Naive thymus-derived CD4-positive, alpha-beta T cell (primary cell): ENCODE measurements at regions not wholly inside any gene's neighbourhood (a gene's known extent, or its start where the extent isn't known, plus 50 kb on each side); places are given as distances from the start of the nearest gene placed in this dataset.
A peak's percentile ranks its signal among the peaks of the same experiment; 100 is the strongest.

Source experiments
- ATAC-seq: fragments of 150-1000 bp; cut with Tn5 transposase; 2 replicates; pipeline ENCODE4 v1.10.0; 2021; ENCODE audit warnings: mild to moderate bottlenecking, moderate library complexity
- CTCF ChIA-PET: fragments of 350-600 bp; sonication (Branson Sonifier 250); formaldehyde crosslinking; loops from one replicate; lab custom pipeline; 2021; ENCODE audit warnings: antibody characterized with exemption; lab: Charles Lee
- POLR2A ChIA-PET: fragments of 350-600 bp; sonication (Branson Sonifier 250); formaldehyde crosslinking; loops from one replicate; lab custom pipeline; 2021; ENCODE audit warnings: antibody characterized with exemption, inconsistent platforms; lab: Charles Lee
- DNase-seq, 9 donors: peaks; one replicate each; pipeline versions ENCODE4 v3.0.0 to v3.0.0-alpha.2; 2020 to 2022; ENCODE audit warnings: mixed read lengths in 1 of 9
- H3K27ac ChIP-seq: one replicate; pipeline ENCODE4 v1.7.0; 2013; ENCODE audit warnings: mild to moderate bottlenecking, low read depth, low read length, moderate library complexity
- H3K27me3 ChIP-seq, 2 donors: one replicate each; pipeline ENCODE4 v1.7.0; 2013; ENCODE audit warnings: low read length in 2 of 2, mild to moderate bottlenecking in 2 of 2, moderate library complexity in 2 of 2; ENCODE audit not compliant: control insufficient read depth in 2 of 2, insufficient read depth in 2 of 2
- H3K36me3 ChIP-seq, 3 experiments: 1 replicate in 2 of 3; 2 replicates in 1 of 3; pipeline ENCODE4 v1.7.0; 2013; ENCODE audit warnings: low read length in 3 of 3, mild to moderate bottlenecking in 3 of 3, moderate library complexity in 1 of 3; ENCODE audit not compliant: insufficient read depth in 3 of 3, control insufficient read depth in 2 of 3
- H3K4me1 ChIP-seq, 2 donors: one replicate each; pipeline ENCODE4 v1.7.0; 2013; ENCODE audit warnings: low read length in 2 of 2, mild to moderate bottlenecking in 2 of 2, moderate library complexity in 1 of 2; ENCODE audit not compliant: control insufficient read depth in 2 of 2, insufficient read depth in 2 of 2
- H3K4me3 ChIP-seq: 2 replicates; pipeline ENCODE4 v1.7.0; 2013; ENCODE audit warnings: mild to moderate bottlenecking, low read length
- H3K9me3 ChIP-seq, 3 experiments: 1 replicate in 2 of 3; 2 replicates in 1 of 3; pipeline ENCODE4 v1.7.0; 2013; ENCODE audit warnings: low read length in 3 of 3; ENCODE audit not compliant: control insufficient read depth in 2 of 3
- H3K27ac Mint-ChIP-seq, 9 donors: one replicate each; pipeline ENCODE4 v1.8.0; 2020 to 2022; ENCODE audit warnings: mixed read lengths in 9 of 9, mild to moderate bottlenecking in 8 of 9, moderate library complexity in 5 of 9, inconsistent platforms in 2 of 9
- H3K27me3 Mint-ChIP-seq, 5 donors: one replicate each; pipeline ENCODE4 v1.8.0; 2021 to 2022; ENCODE audit warnings: mixed read lengths in 5 of 5, mild to moderate bottlenecking in 1 of 5
- H3K36me3 Mint-ChIP-seq, 5 donors: one replicate each; pipeline ENCODE4 v1.8.0; 2020 to 2022; ENCODE audit warnings: mixed read lengths in 5 of 5, mild to moderate bottlenecking in 3 of 5, inconsistent platforms in 1 of 5
- H3K4me1 Mint-ChIP-seq, 7 donors: one replicate each; pipeline ENCODE4 v1.8.0; 2020 to 2022; ENCODE audit warnings: mixed read lengths in 7 of 7, mild to moderate bottlenecking in 3 of 7, inconsistent platforms in 1 of 7
- H3K4me3 Mint-ChIP-seq, 10 donors: one replicate each; pipeline ENCODE4 v1.8.0; 2020 to 2022; ENCODE audit warnings: mild to moderate bottlenecking in 10 of 10, mixed read lengths in 10 of 10, moderate library complexity in 6 of 10, inconsistent platforms in 2 of 10
- H3K9me3 Mint-ChIP-seq, 11 donors: one replicate each; pipeline ENCODE4 v1.8.0; 2020 to 2022; ENCODE audit warnings: mixed read lengths in 11 of 11, mild to moderate bottlenecking in 4 of 11, inconsistent platforms in 1 of 11, moderate library complexity in 1 of 11
- intact Hi-C, 2 donors: fragments of 100-400 bp; cut with micrococcal nuclease; formaldehyde crosslinking; loops; one replicate each; pipeline ENCODE4 v1.15.1; 2023

DNA sequence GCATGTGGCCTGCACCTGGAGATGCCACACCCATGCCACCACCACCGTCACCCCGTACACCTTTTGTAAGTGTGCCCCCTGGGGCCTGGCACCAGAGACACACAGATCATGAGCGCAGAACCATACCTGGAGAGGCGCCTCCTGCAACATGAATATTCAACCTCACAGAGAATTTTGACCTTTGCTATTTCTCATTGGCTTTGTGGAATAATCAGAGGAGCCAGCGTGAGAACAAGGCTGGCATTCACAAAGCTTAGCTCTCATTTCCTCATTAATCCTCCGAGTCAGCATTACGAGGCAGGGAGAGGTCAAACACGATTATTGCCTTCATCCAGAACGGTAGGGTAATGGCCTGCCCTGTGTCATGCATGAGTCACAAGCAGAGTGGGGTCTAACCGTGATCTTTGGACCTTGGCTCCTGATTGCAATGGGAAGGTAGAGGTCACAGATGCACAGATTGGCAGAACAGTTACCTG lies 73.0 kb upstream of the POMGNT2 start:
- Mint-ChIP-seq H3K4me3 (peak overlapping the region; percentile 13 to 82 (median 72)), H3K27ac (peak overlapping the region; percentile 82 to 97 (median 93)), H3K36me3 (peaks cover 6 to 48% (median 7%) of the 10 kb centered on the region in 5 donors), H3K4me1 (peaks cover 47 to 71% (median 66%) of the 10 kb centered on the region in 7 donors), H3K9me3 (peaks cover 5 to 25% (median 10%) of the 10 kb centered on the region in 11 donors), H3K27me3 (no peaks in the 10 kb centered on the region)
- Histone ChIP-seq H3K36me3 (no peaks in the 10 kb centered on the region), H3K4me3 (no peak overlapping the region), H3K4me1 (peaks cover 32 to 41% of the 10 kb centered on the region in 2 donors), H3K9me3 (peaks cover 0 to 6% (median 0%) of the 10 kb centered on the region in 3 experiments), H3K27ac (no peak overlapping the region), H3K27me3 (no peaks in the 10 kb centered on the region)
- CTCF ChIA-PET = interaction anchor here (0.6 to 2.5 kb wide), 3 partner anchors 14 to 16 kb away, joined by 3 to 23 read pairs (median 3); no protein-coding TSS in a partner anchor
- intact Hi-C loops = no loop called here
- ATAC-seq (peak; percentile 69), DNase-seq (no peak)
- POLR2A ChIA-PET = interaction anchor here (1.0 to 5.8 kb wide), 6 partner anchors 14 to 68 kb away, joined by 3 to 62 read pairs (median 4); no protein-coding TSS in a partner anchor

DNA sequence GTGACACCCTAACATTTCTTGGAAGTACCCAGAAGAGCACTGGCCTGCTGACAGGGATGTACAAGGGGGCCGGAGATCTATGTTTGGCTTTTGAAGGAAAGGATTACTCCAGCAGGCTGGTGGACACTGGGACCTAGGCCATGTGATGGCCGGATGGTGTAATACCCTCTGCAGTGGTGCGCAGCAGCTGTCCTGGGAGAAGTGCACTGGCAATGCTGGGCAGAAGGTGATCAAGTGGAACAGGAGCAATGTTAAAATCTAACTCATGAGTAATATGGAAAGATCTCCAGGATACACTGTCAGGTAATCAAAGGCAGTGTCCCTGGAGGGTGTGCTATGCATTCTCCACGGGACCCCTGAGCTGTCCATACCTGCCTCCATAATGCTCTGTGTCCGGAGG lies 71.2 kb upstream of the POMGNT2 start:
- Mint-ChIP-seq H3K27me3 (no peaks in the 10 kb centered on the region), H3K36me3 (peaks cover 11 to 50% (median 16%) of the 10 kb centered on the region in 5 donors), H3K27ac (peak overlapping the region in 6 of 9 donors; percentile 28 to 96 (median 35)), H3K9me3 (peaks cover 10 to 36% (median 24%) of the 10 kb centered on the region in 11 donors), H3K4me3 (peak overlapping the region in 2 of 10 donors; percentile 27 to 45), H3K4me1 (peaks cover 38 to 54% (median 51%) of the 10 kb centered on the region in 7 donors)
- H3K4me1 ChIP-seq = peaks cover 32 to 34% of the 10 kb centered on the region in 2 donors
- ChIA-PET POLR2A (interaction anchor here (3.4 to 3.6 kb wide), 2 partner anchors 12 to 16 kb away, joined by 15 to 25 read pairs; no protein-coding TSS in a partner anchor), CTCF (interaction anchor here (2.7 kb wide), 1 partner anchor 15 kb away, joined by 16 read pairs; no protein-coding TSS in a partner anchor)
- intact Hi-C loops = no loop called here
- no peak for ATAC-seq
- DNase-seq = no peak
- H3K36me3 ChIP-seq = no peaks in the 10 kb centered on the region
- peaks cover 0 to 11% (median 0%) of the 10 kb centered on the region in 3 experiments for H3K9me3 ChIP-seq
- H3K27ac ChIP-seq = no peak overlapping the region
- H3K4me3 ChIP-seq = no peak overlapping the region
- no peaks in the 10 kb centered on the region for H3K27me3 ChIP-seq

- CTCF ChIA-PET = interaction anchor here (0.6 to 2.7 kb wide), 3 partner anchors 14 to 1112 kb away, joined by 3 to 16 read pairs (median 3); no protein-coding TSS in a partner anchor
- Histone ChIP-seq H3K4me3 (no peak overlapping the region), H3K4me1 (peaks cover 31% of the 10 kb centered on the region in 2 donors), H3K27ac (no peak overlapping the region), H3K36me3 (no peaks in the 10 kb centered on the region), H3K9me3 (peaks cover 0 to 11% (median 0%) of the 10 kb centered on the region in 3 experiments), H3K27me3 (no peaks in the 10 kb centered on the region)
- POLR2A ChIA-PET = interaction anchor here (1.1 to 3.6 kb wide), 4 partner anchors 8 to 16 kb away, joined by 5 to 25 read pairs (median 10); no protein-coding TSS in a partner anchor
- Mint-ChIP-seq H3K27me3 (no peaks in the 10 kb centered on the region), H3K27ac (peak overlapping the region; percentile 23 to 96 (median 67)), H3K9me3 (peaks cover 10 to 36% (median 24%) of the 10 kb centered on the region in 11 donors), H3K36me3 (peaks cover 11 to 50% (median 16%) of the 10 kb centered on the region in 5 donors), H3K4me3 (peak overlapping the region in 2 of 10 donors; percentile 27 to 60), H3K4me1 (peaks cover 38 to 52% (median 49%) of the 10 kb centered on the region in 7 donors)
- intact Hi-C loops = no loop called here
- no peak for ATAC-seq
- no peak for DNase-seq
Measured at GRCh38 chr3:43176666-43177065, 70.8 kb upstream of the POMGNT2 start.

GRCh38 chr3:43175541-43175940 lies 69.7 kb upstream of the POMGNT2 start:
- H3K9me3 ChIP-seq = peaks cover 0 to 11% (median 0%) of the 10 kb centered on the region in 3 experiments
- ChIA-PET CTCF (interaction anchor here (1.0 to 2.7 kb wide), 4 partner anchors 13 to 203 kb away, joined by 3 to 16 read pairs (median 3); no protein-coding TSS in a partner anchor), POLR2A (interaction anchor here (1.1 to 3.6 kb wide), 7 partner anchors 9 to 25 kb away, joined by 4 to 25 read pairs (median 5); no protein-coding TSS in a partner anchor)
- H3K36me3 Mint-ChIP-seq = peaks cover 11 to 41% (median 17%) of the 10 kb centered on the region in 5 donors
- H3K27me3 Mint-ChIP-seq = peaks cover 0 to 8% (median 0%) of the 10 kb centered on the region in 5 donors
- H3K27ac Mint-ChIP-seq = peak overlapping the region in 6 of 9 donors; percentile 10 to 88 (median 64)
- H3K4me1 ChIP-seq = peaks cover 20% of the 10 kb centered on the region in 2 donors
- no peaks in the 10 kb centered on the region for H3K36me3 ChIP-seq
- no peak overlapping the region for H3K27ac ChIP-seq
- ATAC-seq = no peak
- H3K4me1 Mint-ChIP-seq = peaks cover 28 to 41% (median 38%) of the 10 kb centered on the region in 7 donors
- H3K9me3 Mint-ChIP-seq = peaks cover 10 to 38% (median 24%) of the 10 kb centered on the region in 11 donors
- H3K4me3 Mint-ChIP-seq = no peak overlapping the region
- no peak for DNase-seq
- intact Hi-C loops = no loop called here
- no peak overlapping the region for H3K4me3 ChIP-seq
- no peaks in the 10 kb centered on the region for H3K27me3 ChIP-seq

DNA sequence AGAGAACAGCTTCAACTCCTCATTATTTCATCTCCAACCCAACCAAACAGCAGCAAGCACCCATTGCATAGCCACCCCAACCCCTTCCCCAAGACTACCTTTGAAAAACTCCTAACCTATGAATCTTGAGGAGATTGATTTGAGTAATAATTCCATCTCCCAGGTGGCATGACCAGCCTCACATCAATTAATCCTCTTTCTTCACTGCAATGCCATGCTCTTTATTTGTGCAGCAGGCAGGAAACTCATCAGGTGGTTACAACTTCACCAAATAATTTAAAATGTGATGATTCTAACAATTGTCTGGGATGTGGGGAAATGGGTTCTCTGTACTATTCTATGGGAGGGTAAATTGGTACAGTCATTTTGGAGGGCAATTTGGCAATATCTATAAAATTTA lies 68.1 kb upstream of the POMGNT2 start:
- Histone ChIP-seq H3K36me3 (no peaks in the 10 kb centered on the region), H3K27me3 (no peaks in the 10 kb centered on the region), H3K9me3 (peaks cover 0 to 11% (median 0%) of the 10 kb centered on the region in 3 experiments), H3K27ac (no peak overlapping the region), H3K4me1 (peaks cover 4 to 5% of the 10 kb centered on the region in 2 donors), H3K4me3 (no peak overlapping the region)
- ATAC-seq = no peak
- Mint-ChIP-seq H3K27me3 (peaks cover 0 to 18% (median 0%) of the 10 kb centered on the region in 5 donors), H3K36me3 (peaks cover 11 to 43% (median 17%) of the 10 kb centered on the region in 5 donors), H3K4me1 (peaks cover 18 to 29% (median 23%) of the 10 kb centered on the region in 7 donors), H3K4me3 (no peak overlapping the region), H3K9me3 (peaks cover 13 to 43% (median 24%) of the 10 kb centered on the region in 11 donors), H3K27ac (peak overlapping the region in 4 of 9 donors; percentile 25 to 86 (median 57))
- POLR2A ChIA-PET = interaction anchor here (0.7 to 3.4 kb wide), 3 partner anchors 9 to 177 kb away, joined by 3 to 15 read pairs (median 4); no protein-coding TSS in a partner anchor
- CTCF ChIA-PET = no interaction called here
- DNase-seq = no peak
- intact Hi-C loops = no loop called here

- H3K36me3 ChIP-seq = no peaks in the 10 kb centered on the region
- ChIA-PET CTCF (interaction anchor here (0.6 kb wide), 1 partner anchor 304 kb away, joined by 3 read pairs; no protein-coding TSS in a partner anchor), POLR2A (interaction anchor here (0.6 to 1.7 kb wide), 5 partner anchors 8 to 171 kb away, joined by 3 to 9 read pairs (median 4); no protein-coding TSS in a partner anchor)
- H3K36me3 Mint-ChIP-seq = peaks cover 11 to 39% (median 21%) of the 10 kb centered on the region in 5 donors
- DNase-seq = no peak
- ATAC-seq = no peak
- intact Hi-C loops = no loop called here
- H3K9me3 Mint-ChIP-seq = peaks cover 13 to 48% (median 30%) of the 10 kb centered on the region in 11 donors
- no peak overlapping the region for H3K27ac ChIP-seq
- peaks cover 0 to 14% (median 0%) of the 10 kb centered on the region in 3 experiments for H3K9me3 ChIP-seq
- no peaks in the 10 kb centered on the region for H3K4me1 ChIP-seq
- no peaks in the 10 kb centered on the region for H3K27me3 ChIP-seq
- H3K27me3 Mint-ChIP-seq = peaks cover 0 to 18% (median 0%) of the 10 kb centered on the region in 5 donors
- no peak overlapping the region for H3K4me3 Mint-ChIP-seq
- H3K27ac Mint-ChIP-seq = no peak overlapping the region
- no peak overlapping the region for H3K4me3 ChIP-seq
- H3K4me1 Mint-ChIP-seq = peaks cover 5 to 16% (median 9%) of the 10 kb centered on the region in 7 donors
Measured at GRCh38 chr3:43171748-43172147, 65.9 kb upstream of the POMGNT2 start.
